K562 (cell line): ENCODE measurements at regions not wholly inside any gene's neighbourhood (a gene's known extent, or its start where the extent isn't known, plus 50 kb on each side); places are given as distances from the start of the nearest gene placed in this dataset.

Experiments
- ATAC-seq: fragments of 200-7000 bp; cut with Tn5 transposase; 3 replicates; pipeline ENCODE4 v1.9.1; 2020; ENCODE audit warnings: moderate library complexity
- BruUV-seq: library from RNA; stranded (reverse); fragments of 400-500 nt; replicated peaks from 2 replicates; lab custom pipeline; 2021; lab: Mats Ljungman, UMichigan
- CTCF ChIA-PET: fragments of 300-600 bp; formaldehyde crosslinking; extraction: SDS; loops from one replicate; lab custom pipeline; 2021; ENCODE audit warnings: low intra/inter-chr PET ratio; lab: Yijun Ruan, JAX
- POLR2A ChIA-PET: fragments of 300-600, 350-650 bp; sonication (Branson Sonifier 250); formaldehyde crosslinking; extraction: SDS; loops from one replicate; lab custom pipeline; 2021; ENCODE audit warnings: antibody characterized with exemption, inconsistent platforms; lab: Yijun Ruan, JAX
- DNase-seq, 4 experiments: peaks; one replicate each; pipeline versions ENCODE4 v3.0.0 to v3.0.0-alpha.2; 2011 to 2018; ENCODE audit warnings: low spot score in 3 of 4, mixed read lengths in 3 of 4; ENCODE audit errors: extremely low read depth in 1 of 4
- FAIRE-seq: peaks from 2 replicates; lab custom pipeline; 2011; peaks lifted over from hg19 to GRCh38; lab: Jason Lieb, UNC
- H2AFZ ChIP-seq: 2 replicates; pipeline ENCODE4 v1.6.0; 2011; ENCODE audit warnings: low read depth, low read length, control low read depth, inconsistent platforms
- H3K27ac ChIP-seq: fragments of 200-600 bp; 3 replicates; pipeline ENCODE4 v1.8.0; 2011; ENCODE audit warnings: low read depth, mild to moderate bottlenecking, control low read depth, inconsistent platforms, low read length, moderate library complexity, mixed read lengths; ENCODE audit errors: extremely low read depth
- H3K27me3 ChIP-seq, 2 experiments: fragments of 300-600 bp in 1 of 2; 2 replicates in 1 of 2; 3 replicates in 1 of 2; pipeline versions ENCODE4 v1.6.0 to v1.8.0; 2011; ENCODE audit warnings: inconsistent platforms in 2 of 2, low read length in 2 of 2, mild to moderate bottlenecking in 1 of 2, mixed read lengths in 1 of 2, moderate library complexity in 1 of 2; ENCODE audit not compliant: control insufficient read depth in 2 of 2, insufficient read depth in 2 of 2
- H3K36me3 ChIP-seq: fragments of 300-600 bp; 3 replicates; pipeline ENCODE4 v1.8.0; 2011; ENCODE audit warnings: mild to moderate bottlenecking, low read length, inconsistent platforms; ENCODE audit not compliant: control insufficient read depth, insufficient read depth
- H3K4me1 ChIP-seq, 2 experiments: fragments of 200-600 bp in 1 of 2; replicated peaks in 1 of 2; 2 replicates in 1 of 2; 3 replicates in 1 of 2; pipeline versions ENCODE4 v1.5.1 to v1.8.0; 2011; ENCODE audit warnings: inconsistent platforms in 2 of 2, low read length in 2 of 2, mild to moderate bottlenecking in 1 of 2, mixed read lengths in 1 of 2, moderate library complexity in 1 of 2; ENCODE audit not compliant: control insufficient read depth in 2 of 2, insufficient read depth in 2 of 2
- H3K4me2 ChIP-seq: 2 replicates; pipeline ENCODE4 v1.6.1; 2011; ENCODE audit warnings: low read length, control low read depth, inconsistent platforms, mixed read lengths; ENCODE audit not compliant: insufficient read depth
- H3K4me3 ChIP-seq: fragments of 200-600 bp; sonication (generic), shearing (Covaris generic); 2 replicates; pipeline ENCODE4 v1.5.1; 2016; ENCODE audit warnings: control low read depth, inconsistent platforms
- H3K79me2 ChIP-seq: fragments of 200-600 bp; 3 replicates; pipeline ENCODE4 v1.8.0; 2011; ENCODE audit warnings: low read length, inconsistent platforms; ENCODE audit not compliant: control insufficient read depth, insufficient read depth
- H3K9ac ChIP-seq, 2 experiments: 2 replicates each; pipeline versions ENCODE4 v1.6.0 to v1.6.1; 2011; ENCODE audit warnings: low read depth in 2 of 2, low read length in 2 of 2, control low read depth in 1 of 2, inconsistent platforms in 1 of 2, mild to moderate bottlenecking in 1 of 2, mixed read lengths in 1 of 2; ENCODE audit not compliant: insufficient read depth in 1 of 2
- H3K9me1 ChIP-seq: one replicate; pipeline ENCODE4 v1.6.0; 2011; ENCODE audit warnings: inconsistent platforms, mild to moderate bottlenecking, low read length, moderate library complexity; ENCODE audit not compliant: control insufficient read depth, insufficient read depth
- H3K9me3 ChIP-seq: replicated peaks from 2 replicates; pipeline ENCODE4 v1.5.1; 2011; ENCODE audit warnings: low read depth, low read length, inconsistent platforms; ENCODE audit not compliant: control insufficient read depth, insufficient read depth
- H4K20me1 ChIP-seq: replicated peaks from 2 replicates; pipeline ENCODE4 v1.6.1; 2011; ENCODE audit warnings: low read length, inconsistent platforms, mixed read lengths; ENCODE audit not compliant: control insufficient read depth, insufficient read depth
- HLTF ChIP-seq: fragments of 450-650 bp; IDR thresholded peaks from 2 replicates; pipeline ENCODE4 v1.6.1; 2016
- NFE2 ChIP-seq: IDR thresholded peaks from 2 replicates; pipeline ENCODE4 v1.6.1; 2014; ENCODE audit warnings: antibody characterized with exemption, low read depth
- OTX1 ChIP-seq: fragments of 450-650 bp; formaldehyde crosslinking; IDR thresholded peaks from 2 replicates; pipeline ENCODE4 v1.4.0; 2022; ENCODE audit warnings: mild to moderate bottlenecking
- POU5F1 ChIP-seq: fragments of 150-350 bp; IDR thresholded peaks from 2 replicates; pipeline ENCODE4 v1.6.1; 2014; ENCODE audit warnings: borderline replicate concordance, low read length, low read depth, mild to moderate bottlenecking; ENCODE audit not compliant: partially characterized antibody
- RB1 ChIP-seq: fragments of 450-650 bp; IDR thresholded peaks from 2 replicates; pipeline ENCODE4 v1.6.1; 2017; ENCODE audit warnings: low read depth, mild to moderate bottlenecking
- SIRT6 ChIP-seq: IDR thresholded peaks from one replicate; pipeline ENCODE4 v1.6.1; 2012; ENCODE audit warnings: low read depth, mild to moderate bottlenecking, control low read depth, inconsistent platforms, low read length, moderate library complexity
- SREBF2 ChIP-seq: sonication (generic); formaldehyde crosslinking; IDR thresholded peaks from 2 replicates; pipeline ENCODE4 v1.4.0; 2020; ENCODE audit warnings: mild to moderate bottlenecking, missing genetic modification reagents
- TRIM24 ChIP-seq, 2 experiments: fragments of 450-650 bp; IDR thresholded peaks; 2 replicates each; pipeline ENCODE4 v1.6.1; 2016
- ZC3H8 ChIP-seq: fragments of 450-650 bp; IDR thresholded peaks from 2 replicates; pipeline ENCODE4 v1.6.1; 2017
- WGBS: fragments of 100-300 bp; shearing (Covaris generic); methylation state at CpG from one replicate; pipeline ENCODE4 v1.1.6; 2016; ENCODE audit warnings: low coverage, mixed read lengths; ENCODE audit not compliant: insufficient coverage; ENCODE audit errors: missing lambda C conversion rate; 5-methylcytosine and 5-hydroxymethylcytosine counted together
- in situ Hi-C: fragments of 300-500 bp; cut with MboI; formaldehyde crosslinking; loops from 4 replicates; pipeline ENCODE4 v1.15.0; 2018; ENCODE audit warnings: inconsistent platforms, mixed read lengths
- intact Hi-C: fragments of 100-400 bp; cut with micrococcal nuclease; formaldehyde crosslinking; loops from 2 replicates; pipeline ENCODE4 v1.14.2; 2022
- TF ChIP-seq, protein P1 (sequence below): fragments of 250-450 bp; sonication (Bioruptor Pico); IDR thresholded peaks from 2 replicates; pipeline ENCODE4 v1.8.0; 2021; ENCODE audit warnings: mild to moderate bottlenecking, moderate library complexity
- TF ChIP-seq, protein P2 (sequence below): fragments of 250-450 bp; sonication (Bioruptor Pico); IDR thresholded peaks from 2 replicates; pipeline ENCODE4 v1.6.1; 2021; ENCODE audit warnings: mild to moderate bottlenecking
- TF ChIP-seq, protein P3 (sequence below): fragments of 450-650 bp; IDR thresholded peaks from 2 replicates; pipeline ENCODE4 v1.7.1; 2018; ENCODE audit warnings: mild to moderate bottlenecking, low read depth; ENCODE audit not compliant: partially characterized antibody
- TF ChIP-seq, protein P4 (sequence below): IDR thresholded peaks from 2 replicates; pipeline ENCODE4 v1.6.1; 2011; ENCODE audit warnings: borderline replicate concordance, low read depth, mild to moderate bottlenecking, moderate library complexity, low read length; ENCODE audit not compliant: insufficient read depth, poor library complexity, severe bottlenecking
- TF ChIP-seq, protein P5 (sequence below): fragments of 450-650 bp; IDR thresholded peaks from 2 replicates; pipeline ENCODE4 v1.6.1; 2016; ENCODE audit warnings: missing biosample characterization, missing genetic modification characterization

DNA sequence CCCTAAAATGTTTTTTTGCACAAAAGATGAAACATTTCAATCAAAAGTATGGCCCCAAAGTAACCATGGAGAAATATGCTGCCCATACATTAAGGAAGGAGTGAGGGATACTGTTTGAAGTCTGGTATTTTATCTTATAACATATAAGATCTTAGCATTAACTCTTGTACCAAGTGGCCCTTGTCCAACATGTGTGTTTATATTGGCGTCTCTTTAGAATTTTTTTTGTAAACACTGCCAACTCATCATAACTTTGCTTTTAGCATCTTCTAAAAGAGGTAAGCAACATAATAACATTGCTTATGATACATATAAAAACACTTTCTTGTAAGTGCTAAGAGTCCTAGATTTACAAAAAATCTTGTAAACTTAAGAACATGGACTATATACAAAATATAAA is 419.7 kb downstream of the ADAMTS20 start:
- no peak for FAIRE-seq
- CTCF ChIA-PET, result no interaction called here
- WGBS, result 4% methylated on average over 1 of the region's 1 CpG

More for the DNA sequence above, 419.7 kb downstream of the ADAMTS20 start:
- no peak overlapping the region for H2AFZ ChIP-seq
- TF ChIP-seq, protein P1, sequence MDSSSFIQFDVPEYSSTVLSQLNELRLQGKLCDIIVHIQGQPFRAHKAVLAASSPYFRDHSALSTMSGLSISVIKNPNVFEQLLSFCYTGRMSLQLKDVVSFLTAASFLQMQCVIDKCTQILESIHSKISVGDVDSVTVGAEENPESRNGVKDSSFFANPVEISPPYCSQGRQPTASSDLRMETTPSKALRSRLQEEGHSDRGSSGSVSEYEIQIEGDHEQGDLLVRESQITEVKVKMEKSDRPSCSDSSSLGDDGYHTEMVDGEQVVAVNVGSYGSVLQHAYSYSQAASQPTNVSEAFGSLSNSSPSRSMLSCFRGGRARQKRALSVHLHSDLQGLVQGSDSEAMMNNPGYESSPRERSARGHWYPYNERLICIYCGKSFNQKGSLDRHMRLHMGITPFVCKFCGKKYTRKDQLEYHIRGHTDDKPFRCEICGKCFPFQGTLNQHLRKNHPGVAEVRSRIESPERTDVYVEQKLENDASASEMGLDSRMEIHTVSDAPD (CRISPR knock-in tag), result no peak
- no peak for TF ChIP-seq TRIM24 (IDR thresholded peaks at IDR 0.05)
- TF ChIP-seq, protein P2, sequence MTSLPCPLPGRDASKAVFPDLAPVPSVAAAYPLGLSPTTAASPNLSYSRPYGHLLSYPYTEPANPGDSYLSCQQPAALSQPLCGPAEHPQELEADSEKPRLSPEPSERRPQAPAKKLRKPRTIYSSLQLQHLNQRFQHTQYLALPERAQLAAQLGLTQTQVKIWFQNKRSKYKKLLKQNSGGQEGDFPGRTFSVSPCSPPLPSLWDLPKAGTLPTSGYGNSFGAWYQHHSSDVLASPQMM (CRISPR knock-in tag), result no peak
- TF ChIP-seq NFE2, result no peak
- no peak for TF ChIP-seq POU5F1
- TF ChIP-seq SIRT6, result no peak
- no peak for TF ChIP-seq ZC3H8
- TF ChIP-seq HLTF, result no peak
- TF ChIP-seq RB1, result no peak
- TF ChIP-seq, protein P3, sequence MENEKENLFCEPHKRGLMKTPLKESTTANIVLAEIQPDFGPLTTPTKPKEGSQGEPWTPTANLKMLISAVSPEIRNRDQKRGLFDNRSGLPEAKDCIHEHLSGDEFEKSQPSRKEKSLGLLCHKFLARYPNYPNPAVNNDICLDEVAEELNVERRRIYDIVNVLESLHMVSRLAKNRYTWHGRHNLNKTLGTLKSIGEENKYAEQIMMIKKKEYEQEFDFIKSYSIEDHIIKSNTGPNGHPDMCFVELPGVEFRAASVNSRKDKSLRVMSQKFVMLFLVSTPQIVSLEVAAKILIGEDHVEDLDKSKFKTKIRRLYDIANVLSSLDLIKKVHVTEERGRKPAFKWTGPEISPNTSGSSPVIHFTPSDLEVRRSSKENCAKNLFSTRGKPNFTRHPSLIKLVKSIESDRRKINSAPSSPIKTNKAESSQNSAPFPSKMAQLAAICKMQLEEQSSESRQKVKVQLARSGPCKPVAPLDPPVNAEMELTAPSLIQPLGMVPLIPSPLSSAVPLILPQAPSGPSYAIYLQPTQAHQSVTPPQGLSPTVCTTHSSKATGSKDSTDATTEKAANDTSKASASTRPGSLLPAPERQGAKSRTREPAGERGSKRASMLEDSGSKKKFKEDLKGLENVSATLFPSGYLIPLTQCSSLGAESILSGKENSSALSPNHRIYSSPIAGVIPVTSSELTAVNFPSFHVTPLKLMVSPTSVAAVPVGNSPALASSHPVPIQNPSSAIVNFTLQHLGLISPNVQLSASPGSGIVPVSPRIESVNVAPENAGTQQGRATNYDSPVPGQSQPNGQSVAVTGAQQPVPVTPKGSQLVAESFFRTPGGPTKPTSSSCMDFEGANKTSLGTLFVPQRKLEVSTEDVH, result no peak
- TF ChIP-seq, protein P4, sequence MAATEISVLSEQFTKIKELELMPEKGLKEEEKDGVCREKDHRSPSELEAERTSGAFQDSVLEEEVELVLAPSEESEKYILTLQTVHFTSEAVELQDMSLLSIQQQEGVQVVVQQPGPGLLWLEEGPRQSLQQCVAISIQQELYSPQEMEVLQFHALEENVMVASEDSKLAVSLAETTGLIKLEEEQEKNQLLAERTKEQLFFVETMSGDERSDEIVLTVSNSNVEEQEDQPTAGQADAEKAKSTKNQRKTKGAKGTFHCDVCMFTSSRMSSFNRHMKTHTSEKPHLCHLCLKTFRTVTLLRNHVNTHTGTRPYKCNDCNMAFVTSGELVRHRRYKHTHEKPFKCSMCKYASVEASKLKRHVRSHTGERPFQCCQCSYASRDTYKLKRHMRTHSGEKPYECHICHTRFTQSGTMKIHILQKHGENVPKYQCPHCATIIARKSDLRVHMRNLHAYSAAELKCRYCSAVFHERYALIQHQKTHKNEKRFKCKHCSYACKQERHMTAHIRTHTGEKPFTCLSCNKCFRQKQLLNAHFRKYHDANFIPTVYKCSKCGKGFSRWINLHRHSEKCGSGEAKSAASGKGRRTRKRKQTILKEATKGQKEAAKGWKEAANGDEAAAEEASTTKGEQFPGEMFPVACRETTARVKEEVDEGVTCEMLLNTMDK, result no peak
- no peak for TF ChIP-seq OTX1 (CRISPR knock-in tag)
- no peak for TF ChIP-seq SREBF2 (CRISPR knock-in tag)
- TF ChIP-seq, protein P5, sequence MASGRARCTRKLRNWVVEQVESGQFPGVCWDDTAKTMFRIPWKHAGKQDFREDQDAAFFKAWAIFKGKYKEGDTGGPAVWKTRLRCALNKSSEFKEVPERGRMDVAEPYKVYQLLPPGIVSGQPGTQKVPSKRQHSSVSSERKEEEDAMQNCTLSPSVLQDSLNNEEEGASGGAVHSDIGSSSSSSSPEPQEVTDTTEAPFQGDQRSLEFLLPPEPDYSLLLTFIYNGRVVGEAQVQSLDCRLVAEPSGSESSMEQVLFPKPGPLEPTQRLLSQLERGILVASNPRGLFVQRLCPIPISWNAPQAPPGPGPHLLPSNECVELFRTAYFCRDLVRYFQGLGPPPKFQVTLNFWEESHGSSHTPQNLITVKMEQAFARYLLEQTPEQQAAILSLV (tag), result no peak
- TF ChIP-seq, all 486 proteins: peak for 0
- intact Hi-C loops, result no loop called here
- no TSS peak for BruUV-seq
- no peak overlapping the region for H3K27ac ChIP-seq
- no peak overlapping the region for H3K4me3 ChIP-seq
- ATAC-seq, result no peak
- no peaks in the 10 kb centered on the region for H3K79me2 ChIP-seq
- H3K36me3 ChIP-seq, result no peaks in the 10 kb centered on the region
- POLR2A ChIA-PET, result no interaction called here
- no peaks in the 10 kb centered on the region for H4K20me1 ChIP-seq
- H3K4me1 ChIP-seq, result no peaks in the 10 kb centered on the region
- no peaks in the 10 kb centered on the region for H3K27me3 ChIP-seq
- H3K9ac ChIP-seq, result no peak overlapping the region
- H3K9me3 ChIP-seq, result 0 out of 2 replicates have a peak, but pooled peaks cover 2% of the 10 kb centered on the region
- DNase-seq, result no peak
- in situ Hi-C loops, result no loop called here
- H3K4me2 ChIP-seq, result no peak overlapping the region
- H3K9me1 ChIP-seq, result no peaks in the 10 kb centered on the region
